HepG2 (cell line): ENCODE measurements at regions not wholly inside any gene's neighbourhood (a gene's known extent, or its start where the extent isn't known, plus 50 kb on each side); places are given as distances from the start of the nearest gene placed in this dataset.

Source experiments
- ATAC-seq: fragments of 200-7000 bp; cut with Tn5 transposase; 3 replicates; pipeline ENCODE4 v1.9.1; 2020; ENCODE audit warnings: mild to moderate bottlenecking, moderate library complexity
- BruUV-seq: library from RNA; stranded (reverse); fragments of 400-500 nt; replicated peaks from 2 replicates; lab custom pipeline; 2021; lab: Mats Ljungman, UMichigan
- CTCF ChIA-PET: fragments of 300-600 bp; formaldehyde crosslinking; extraction: SDS; loops from one replicate; lab custom pipeline; 2021; ENCODE audit warnings: low total read pairs, inconsistent platforms, low intra/inter-chr PET ratio; lab: Yijun Ruan, JAX
- POLR2A ChIA-PET: fragments of 350-600 bp; sonication (Branson Sonifier 250); formaldehyde crosslinking; loops from one replicate; lab custom pipeline; 2020; ENCODE audit warnings: antibody characterized with exemption, inconsistent platforms; lab: Yijun Ruan, JAX
- DNase-seq: peaks from one replicate; pipeline ENCODE4 v3.0.0-alpha.2; 2015; ENCODE audit warnings: low spot score
- FAIRE-seq: peaks from 3 replicates; lab custom pipeline; 2011; peaks lifted over from hg19 to GRCh38; lab: Jason Lieb, UNC
- H2AFZ ChIP-seq: one replicate; pipeline ENCODE4 v1.6.1; 2011; ENCODE audit warnings: low read length, inconsistent platforms
- H3K27ac ChIP-seq: fragments of 300-600 bp; 3 replicates; pipeline ENCODE4 v1.8.0; 2011; ENCODE audit warnings: mixed run types, mild to moderate bottlenecking, mixed read lengths, low read length, inconsistent platforms; ENCODE audit not compliant: insufficient read depth; ENCODE audit errors: extremely low read length
- H3K27me3 ChIP-seq, 2 experiments: fragments of 200-600 bp in 1 of 2; 2 replicates in 1 of 2; 3 replicates in 1 of 2; pipeline versions ENCODE4 v1.6.0 to v1.8.0; 2011; ENCODE audit warnings: low read length in 2 of 2, mild to moderate bottlenecking in 2 of 2, moderate library complexity in 2 of 2, inconsistent platforms in 1 of 2; ENCODE audit not compliant: insufficient read depth in 2 of 2, control insufficient read depth in 1 of 2
- H3K36me3 ChIP-seq, 2 experiments: fragments of 200-600 bp in 1 of 2; replicated peaks in 1 of 2; 2 replicates in 1 of 2; 3 replicates in 1 of 2; pipeline versions ENCODE4 v1.5.1 to v1.8.0; 2011; ENCODE audit warnings: low read length in 2 of 2, inconsistent platforms in 1 of 2; ENCODE audit not compliant: insufficient read depth in 2 of 2, control insufficient read depth in 1 of 2
- H3K4me1 ChIP-seq: 2 replicates; pipeline ENCODE4 v1.5.1; 2012; ENCODE audit warnings: low read length, inconsistent platforms; ENCODE audit not compliant: insufficient read depth
- H3K4me2 ChIP-seq: 2 replicates; pipeline ENCODE4 v1.6.0; 2011; ENCODE audit warnings: low read depth, low read length, inconsistent platforms
- H3K4me3 ChIP-seq, 3 experiments: fragments of 200-600 bp in 1 of 3; sonication (generic), shearing (Covaris generic) in 1 of 3; replicated peaks in 1 of 3; 2 replicates each; pipeline ENCODE4 v1.5.1; 2011 to 2016; ENCODE audit warnings: low read length in 3 of 3, inconsistent platforms in 2 of 3, low read depth in 2 of 3, mild to moderate bottlenecking in 2 of 3, control low read depth in 1 of 3, mixed read lengths in 1 of 3; ENCODE audit not compliant: insufficient read depth in 1 of 3
- H3K79me2 ChIP-seq: one replicate; pipeline ENCODE4 v1.6.1; 2011; ENCODE audit warnings: low read length, inconsistent platforms; ENCODE audit not compliant: insufficient read depth
- H3K9ac ChIP-seq: 2 replicates; pipeline ENCODE4 v1.6.0; 2011; ENCODE audit warnings: mild to moderate bottlenecking, low read depth, low read length, inconsistent platforms; ENCODE audit not compliant: insufficient read depth
- H3K9me3 ChIP-seq: 2 replicates; pipeline ENCODE4 v1.5.1; 2012; ENCODE audit warnings: mild to moderate bottlenecking, low read length
- H4K20me1 ChIP-seq: 2 replicates; pipeline ENCODE4 v1.6.0; 2011; ENCODE audit warnings: inconsistent platforms, mild to moderate bottlenecking, low read length, moderate library complexity; ENCODE audit not compliant: insufficient read depth
- FIP1L1 ChIP-seq: fragments of 200-400 bp; formaldehyde crosslinking; IDR thresholded peaks from 2 replicates; pipeline ENCODE4 v1.6.1; 2018; ENCODE audit warnings: low read depth, mild to moderate bottlenecking, low read length, moderate library complexity, borderline replicate concordance; ENCODE audit not compliant: insufficient read depth
- FOXK2 ChIP-seq: fragments of 450-650 bp; IDR thresholded peaks from 2 replicates; pipeline ENCODE4 v1.6.1; 2016
- GMEB2 ChIP-seq: IDR thresholded peaks from 2 replicates; pipeline ENCODE4 v1.6.1; 2016; ENCODE audit warnings: missing biosample characterization, missing genetic modification reagents, low read depth
- HDAC1 ChIP-seq: sonication (generic); formaldehyde crosslinking; IDR thresholded peaks from 2 replicates; pipeline ENCODE4 v1.5.1; 2020; ENCODE audit warnings: mild to moderate bottlenecking, missing genetic modification reagents
- SRY ChIP-seq: sonication (generic); formaldehyde crosslinking; IDR thresholded peaks from 2 replicates; pipeline ENCODE4 v1.8.0; 2022; ENCODE audit warnings: mild to moderate bottlenecking, missing genetic modification reagents
- TEF ChIP-seq: sonication (generic); formaldehyde crosslinking; IDR thresholded peaks from 2 replicates; pipeline ENCODE4 v1.5.0; 2020; ENCODE audit warnings: missing genetic modification reagents
- TMF1 ChIP-seq: sonication (generic); formaldehyde crosslinking; IDR thresholded peaks from 2 replicates; pipeline ENCODE4 v1.8.1; 2022; ENCODE audit warnings: low read depth, missing genetic modification reagents
- ZBTB4 ChIP-seq: sonication (generic); formaldehyde crosslinking; IDR thresholded peaks from 2 replicates; pipeline ENCODE4 v1.4.0; 2020; ENCODE audit warnings: missing genetic modification reagents, mild to moderate bottlenecking, borderline replicate concordance
- ZNF550 ChIP-seq: sonication (generic); formaldehyde crosslinking; IDR thresholded peaks from 2 replicates; pipeline ENCODE4 v1.4.0; 2020; ENCODE audit warnings: mild to moderate bottlenecking, missing genetic modification reagents, borderline replicate concordance
- ZNF558 ChIP-seq: sonication (generic); formaldehyde crosslinking; IDR thresholded peaks from 2 replicates; pipeline ENCODE4 v1.9.0; 2022; ENCODE audit warnings: mild to moderate bottlenecking, missing genetic modification reagents, borderline replicate concordance
- ZNF597 ChIP-seq: sonication (generic); formaldehyde crosslinking; IDR thresholded peaks from 2 replicates; pipeline ENCODE4 v1.5.0; 2020; ENCODE audit warnings: missing genetic modification reagents
- WGBS: methylation state at CpG from one replicate; pipeline ENCODE4 v1.1.6; 2017; ENCODE audit warnings: low lambda C conversion rate; 5-methylcytosine and 5-hydroxymethylcytosine counted together
- in situ Hi-C: cut with HindIII; loops from 2 replicates; pipeline ENCODE4 v1.10.0; 2017; ENCODE audit warnings: low pct_unique_long_range_greater_than_20kb; ENCODE audit not compliant: extremely low pct_ligation_motif_present
- intact Hi-C: fragments of 100-400 bp; cut with micrococcal nuclease; formaldehyde crosslinking; loops from one replicate; pipeline ENCODE4 v1.10.0; 2022; ENCODE audit not compliant: unreplicated experiment

- ATAC-seq (no peak), DNase-seq (no peak), FAIRE-seq (no peak)
- 14% methylated on average over 8 of the region's 8 CpGs for WGBS
- CTCF ChIA-PET = no interaction called here
- H3K9me3 ChIP-seq = no peaks in the 10 kb centered on the region
- no peak overlapping the region for H3K27ac ChIP-seq
- no peaks in the 10 kb centered on the region for H3K79me2 ChIP-seq
- no TSS peak for BruUV-seq
- TF ChIP-seq ZNF550 (CRISPR knock-in tag) (no peak), TEF (CRISPR knock-in tag) (no peak), ZNF558 (CRISPR knock-in tag) (no peak), GMEB2 (no peak), FOXK2 (no peak), ZBTB4 (CRISPR knock-in tag) (no peak), FIP1L1 (no peak), SRY (no peak), ZNF597 (CRISPR knock-in tag) (no peak), HDAC1 (CRISPR knock-in tag) (no peak), TMF1 (CRISPR knock-in tag) (no peak)
- H4K20me1 ChIP-seq = no peaks in the 10 kb centered on the region
- H3K36me3 ChIP-seq = no peaks in the 10 kb centered on the region
- no peak overlapping the region for H3K9ac ChIP-seq
- no peaks in the 10 kb centered on the region; a peak in 1 of 5 replicates for H3K27me3 ChIP-seq
- no peak overlapping the region for H3K4me3 ChIP-seq
- H3K4me1 ChIP-seq = no peaks in the 10 kb centered on the region
- no peak overlapping the region for H2AFZ ChIP-seq
- H3K4me2 ChIP-seq = no peak overlapping the region
- intact Hi-C loops = no loop called here
- in situ Hi-C loops = no loop called here
- POLR2A ChIA-PET = no interaction called here
Observed at GRCh38 chr3:148083526-148084182, 614.0 kb upstream of the AGTR1 start.
